SK-N-MC (cell line): ENCODE measurements at regions not wholly inside any gene's neighbourhood (a gene's known extent, or its start where the extent isn't known, plus 50 kb on each side); places are given as distances from the start of the nearest gene placed in this dataset.

Experiments
- EZH2 ChIP-seq: fragments of 200-600 bp; sonication (generic); IDR thresholded peaks from one replicate; pipeline ENCODE4 v1.6.1; 2017; ENCODE audit warnings: antibody characterized with exemption
- FOXP2 ChIP-seq: optimal IDR thresholded peaks from 2 replicates; pipeline ENCODE3; 2011; ENCODE audit warnings: mild to moderate bottlenecking, moderate library complexity; ENCODE audit not compliant: insufficient read depth; ENCODE audit errors: extremely low read length, control extremely low read depth
- POLR2AphosphoS5 ChIP-seq: IDR thresholded peaks from 2 replicates; pipeline ENCODE4 v1.6.1; 2012; ENCODE audit warnings: mild to moderate bottlenecking, low read depth, low read length, borderline replicate concordance

DNA sequence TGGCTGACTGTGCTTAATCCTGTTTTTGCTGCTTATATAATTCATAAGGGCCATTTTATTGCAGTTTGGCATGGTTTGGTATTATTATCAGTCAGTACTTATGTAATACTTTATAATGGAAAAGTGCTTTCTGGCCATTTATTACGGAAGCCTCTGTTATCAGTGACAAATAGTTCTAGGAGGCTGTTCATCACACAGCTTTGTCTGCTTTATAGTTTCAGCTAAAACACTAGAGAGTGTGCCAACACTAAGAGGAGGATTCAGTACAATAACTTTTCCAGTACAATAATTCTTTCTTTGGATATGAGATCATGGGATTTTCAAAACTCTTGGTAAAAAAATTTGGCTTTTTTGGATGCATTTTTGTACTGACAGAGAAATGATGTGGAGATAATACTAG, 102.9 kb upstream of the PTGFR start:
- no peak for TF ChIP-seq EZH2
- TF ChIP-seq POLR2AphosphoS5 = no peak
- TF ChIP-seq FOXP2 = no peak
